ENCODE measurements at regions not wholly inside any gene's neighbourhood (a gene's known extent, or its start where the extent isn't known, plus 50 kb on each side); places are given as distances from the start of the nearest gene placed in this dataset.

DNA sequence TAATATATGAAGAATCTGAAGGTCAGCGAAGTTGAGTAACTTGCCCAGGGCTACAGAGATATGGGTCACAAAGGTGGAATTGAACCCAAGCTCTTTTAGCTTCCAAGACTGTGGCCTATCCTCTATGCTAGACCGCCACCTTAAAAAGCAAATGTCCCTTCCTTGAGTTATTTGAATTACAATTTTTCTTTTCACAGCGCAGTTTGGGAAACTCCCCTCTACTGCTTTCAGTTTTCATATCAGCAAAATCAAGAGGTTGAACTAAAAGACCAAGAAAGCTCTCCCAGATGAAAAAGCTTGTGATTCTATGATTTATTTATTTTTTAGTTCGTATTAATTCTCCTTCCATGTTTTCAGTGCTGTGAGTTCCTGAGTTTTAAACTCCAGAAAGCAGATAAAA lies 174.5 kb upstream of the C1QTNF7 start:
- Mint-ChIP-seq H3K27ac (no peak overlapping the region), H3K9me3 (no peaks in the 10 kb centered on the region), H3K4me1 (ENCODE audit: low read depth) (no peaks in the 10 kb centered on the region), H3K27me3 (no peaks in the 10 kb centered on the region), H3K4me3 (no peak overlapping the region), H3K36me3 (ENCODE audit: low read depth) (no peaks in the 10 kb centered on the region)
- TF ChIP-seq, protein P1, sequence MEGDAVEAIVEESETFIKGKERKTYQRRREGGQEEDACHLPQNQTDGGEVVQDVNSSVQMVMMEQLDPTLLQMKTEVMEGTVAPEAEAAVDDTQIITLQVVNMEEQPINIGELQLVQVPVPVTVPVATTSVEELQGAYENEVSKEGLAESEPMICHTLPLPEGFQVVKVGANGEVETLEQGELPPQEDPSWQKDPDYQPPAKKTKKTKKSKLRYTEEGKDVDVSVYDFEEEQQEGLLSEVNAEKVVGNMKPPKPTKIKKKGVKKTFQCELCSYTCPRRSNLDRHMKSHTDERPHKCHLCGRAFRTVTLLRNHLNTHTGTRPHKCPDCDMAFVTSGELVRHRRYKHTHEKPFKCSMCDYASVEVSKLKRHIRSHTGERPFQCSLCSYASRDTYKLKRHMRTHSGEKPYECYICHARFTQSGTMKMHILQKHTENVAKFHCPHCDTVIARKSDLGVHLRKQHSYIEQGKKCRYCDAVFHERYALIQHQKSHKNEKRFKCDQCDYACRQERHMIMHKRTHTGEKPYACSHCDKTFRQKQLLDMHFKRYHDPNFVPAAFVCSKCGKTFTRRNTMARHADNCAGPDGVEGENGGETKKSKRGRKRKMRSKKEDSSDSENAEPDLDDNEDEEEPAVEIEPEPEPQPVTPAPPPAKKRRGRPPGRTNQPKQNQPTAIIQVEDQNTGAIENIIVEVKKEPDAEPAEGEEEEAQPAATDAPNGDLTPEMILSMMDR (IDR thresholded peaks at IDR 0.05): no peak
- DNase-seq (no peak), ATAC-seq (no peak)
- POLR2A ChIA-PET: no interaction called here
- CTCF ChIA-PET: interaction anchor here (1.2 to 4.6 kb wide), 5 partner anchors 11 to 205 kb away, joined by 3 to 26 read pairs (median 4); no protein-coding TSS in a partner anchor
- intact Hi-C loops (cut with micrococcal nuclease): no loop called here

DNA sequence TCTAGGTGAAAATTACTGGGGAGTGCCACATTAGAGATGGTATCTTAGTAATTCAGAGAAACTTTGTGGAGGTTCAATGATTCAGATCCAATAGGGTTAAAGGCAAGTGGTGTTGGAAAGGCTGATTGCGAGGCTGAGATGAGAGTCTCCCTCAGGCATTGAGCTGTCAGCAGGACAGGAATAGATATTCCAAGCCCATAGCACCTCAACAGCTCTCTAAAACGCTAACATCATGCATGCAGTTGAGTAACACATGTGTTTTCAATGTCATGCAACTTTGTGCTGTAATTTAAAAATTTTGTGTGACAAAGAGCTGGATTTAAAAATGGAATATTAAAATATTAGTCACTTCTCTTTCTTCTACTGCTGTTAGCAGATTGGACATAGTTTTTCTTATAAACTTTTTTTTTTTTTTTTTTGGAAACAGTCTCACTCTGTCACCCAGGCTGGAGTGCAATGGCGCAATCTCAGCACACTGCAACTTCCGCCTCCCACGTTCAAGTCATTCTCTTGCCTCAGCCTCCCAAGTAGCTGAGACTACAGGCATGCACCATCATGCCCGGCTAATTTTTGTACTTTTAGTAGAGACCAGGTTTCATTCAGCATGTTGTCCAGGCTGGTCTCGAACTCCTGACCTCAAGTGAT lies 173.5 kb upstream of the C1QTNF7 start:
- Mint-ChIP-seq H3K27me3 (no peaks in the 10 kb centered on the region), H3K4me1 (ENCODE audit: low read depth) (no peaks in the 10 kb centered on the region), H3K36me3 (ENCODE audit: low read depth) (no peaks in the 10 kb centered on the region), H3K4me3 (no peak overlapping the region), H3K9me3 (no peaks in the 10 kb centered on the region), H3K27ac (no peak overlapping the region)
- ATAC-seq: no peak
- TF ChIP-seq, protein P1 (IDR thresholded peaks at IDR 0.05): no peak
- CTCF ChIA-PET: interaction anchor here (0.6 to 4.6 kb wide), 6 partner anchors 21 to 246 kb away, joined by 3 to 26 read pairs (median 5); no protein-coding TSS in a partner anchor
- POLR2A ChIA-PET: interaction anchor here (0.8 kb wide), 1 partner anchor 398 kb away, joined by 3 read pairs; no protein-coding TSS in a partner anchor
- intact Hi-C loops (cut with micrococcal nuclease): no loop called here
- DNase-seq: no peak

DNA sequence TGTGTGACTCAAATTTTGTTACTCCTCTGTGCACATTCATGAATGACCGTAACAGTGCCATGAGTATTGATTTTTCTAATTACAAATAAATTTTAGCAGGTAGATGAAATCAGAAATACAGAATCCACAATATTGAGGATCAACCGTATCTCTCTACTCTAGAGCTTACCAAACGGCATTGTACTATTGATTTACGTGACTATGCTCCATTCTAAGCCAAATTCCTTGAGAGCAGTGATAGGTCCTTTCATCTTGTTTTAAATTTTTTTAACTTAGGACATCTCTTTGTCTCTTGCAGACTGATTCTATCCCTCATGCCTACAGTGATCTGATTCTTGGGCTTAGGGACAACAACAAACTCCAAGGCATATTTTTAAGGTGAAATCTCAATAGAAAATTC lies 172.3 kb upstream of the C1QTNF7 start:
- ChIA-PET POLR2A (no interaction called here), CTCF (interaction anchor here (1.9 to 4.6 kb wide), 2 partner anchors 24 to 202 kb away, joined by 4 to 26 read pairs; no protein-coding TSS in a partner anchor)
- Mint-ChIP-seq H3K4me1 (ENCODE audit: low read depth) (no peaks in the 10 kb centered on the region), H3K27me3 (no peaks in the 10 kb centered on the region), H3K27ac (no peak overlapping the region), H3K4me3 (no peak overlapping the region), H3K9me3 (no peaks in the 10 kb centered on the region), H3K36me3 (ENCODE audit: low read depth) (no peaks in the 10 kb centered on the region)
- ATAC-seq (no peak), DNase-seq (no peak)
- TF ChIP-seq, protein P1 (IDR thresholded peaks at IDR 0.05): no peak
- intact Hi-C loops (cut with micrococcal nuclease): no loop called here

DNA sequence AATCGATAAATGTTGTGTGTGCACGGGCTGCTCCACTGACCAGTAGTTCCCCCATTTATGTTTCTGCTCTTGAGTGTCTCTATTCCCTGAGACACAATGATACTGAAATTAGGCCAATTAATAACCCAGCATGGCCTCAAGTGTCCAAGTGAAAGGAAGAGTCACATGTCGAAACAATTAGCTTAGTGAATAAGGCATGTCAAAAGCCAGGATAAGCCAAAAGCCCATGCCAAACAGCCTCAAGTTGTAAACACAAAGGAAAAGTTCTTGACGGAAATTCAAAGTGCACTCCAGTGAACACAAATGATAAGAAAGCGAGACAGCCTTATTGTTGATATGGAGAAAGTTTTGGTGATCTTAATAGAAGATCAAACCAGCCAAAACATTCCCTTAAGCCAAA lies 167.1 kb upstream of the C1QTNF7 start:
- POLR2A ChIA-PET: no interaction called here
- no peaks in the 10 kb centered on the region for H3K4me1 Mint-ChIP-seq (ENCODE audit: low read depth)
- TF ChIP-seq, protein P1 (IDR thresholded peaks at IDR 0.05): no peak
- H3K4me3 Mint-ChIP-seq: no peak overlapping the region
- no peaks in the 10 kb centered on the region for H3K27me3 Mint-ChIP-seq
- ATAC-seq: no peak
- peaks cover 3% of the 10 kb centered on the region for H3K36me3 Mint-ChIP-seq (ENCODE audit: low read depth)
- intact Hi-C loops (cut with micrococcal nuclease): no loop called here
- no peak for DNase-seq
- H3K9me3 Mint-ChIP-seq: peaks cover 10% of the 10 kb centered on the region
- CTCF ChIA-PET: no interaction called here
- H3K27ac Mint-ChIP-seq: no peak overlapping the region

DNA sequence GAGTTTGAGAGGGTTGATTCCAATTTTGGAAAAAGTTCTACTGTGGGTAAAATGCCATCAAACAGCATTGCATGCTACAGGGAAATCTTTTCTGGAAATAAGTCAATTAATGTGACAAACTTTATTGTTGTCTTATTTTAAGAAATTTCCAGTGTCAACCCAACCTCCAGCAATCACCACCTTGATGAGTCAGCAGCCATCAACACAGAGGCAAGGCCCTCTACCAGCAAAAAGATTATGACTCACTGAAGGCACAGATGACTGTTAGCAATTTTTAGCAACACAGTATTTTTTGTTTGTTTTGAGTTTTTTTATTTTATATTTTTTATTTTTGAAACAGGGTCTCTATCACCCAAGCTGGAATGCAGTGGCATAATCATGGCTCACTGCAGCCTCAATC lies 165.4 kb upstream of the C1QTNF7 start:
- Mint-ChIP-seq H3K27me3 (no peaks in the 10 kb centered on the region), H3K27ac (no peak overlapping the region), H3K4me1 (ENCODE audit: low read depth) (no peaks in the 10 kb centered on the region), H3K36me3 (ENCODE audit: low read depth) (peaks cover 3% of the 10 kb centered on the region), H3K4me3 (no peak overlapping the region), H3K9me3 (peaks cover 13% of the 10 kb centered on the region)
- DNase-seq: peak; percentile 8
- ChIA-PET CTCF (interaction anchor here (0.6 kb wide), 1 partner anchor 195 kb away, joined by 3 read pairs; no protein-coding TSS in a partner anchor), POLR2A (no interaction called here)
- TF ChIP-seq, protein P1 (IDR thresholded peaks at IDR 0.05): no peak
- ATAC-seq: no peak
- intact Hi-C loops (cut with micrococcal nuclease): no loop called here
